HG03039 (cell line): ENCODE measurements at regions not wholly inside any gene's neighbourhood (a gene's known extent, or its start where the extent isn't known, plus 50 kb on each side); places are given as distances from the start of the nearest gene placed in this dataset.
"Not testable (repeated sequence)": the region's sequence is repeated elsewhere in the genome, so short reads cannot be mapped to it uniquely, and the experiment has no call there.

Source experiments
- ATAC-seq: cut with Tn5 transposase; IDR thresholded peaks from one replicate; pipeline ENCODE4 v1.9.1; 2021; ENCODE audit warnings: mild to moderate bottlenecking, moderate library complexity; ENCODE audit not compliant: unreplicated experiment

- ATAC-seq, result no peak
Measured at GRCh38 chr11:122604621-122605020, 50.9 kb upstream of the UBASH3B start.

GRCh38 chr11:122601141-122602125 is 54.1 kb upstream of the UBASH3B start:
- no peak for ATAC-seq

GRCh38 chr11:122600290-122600689 is 55.2 kb upstream of the UBASH3B start:
- no peak for ATAC-seq

DNA sequence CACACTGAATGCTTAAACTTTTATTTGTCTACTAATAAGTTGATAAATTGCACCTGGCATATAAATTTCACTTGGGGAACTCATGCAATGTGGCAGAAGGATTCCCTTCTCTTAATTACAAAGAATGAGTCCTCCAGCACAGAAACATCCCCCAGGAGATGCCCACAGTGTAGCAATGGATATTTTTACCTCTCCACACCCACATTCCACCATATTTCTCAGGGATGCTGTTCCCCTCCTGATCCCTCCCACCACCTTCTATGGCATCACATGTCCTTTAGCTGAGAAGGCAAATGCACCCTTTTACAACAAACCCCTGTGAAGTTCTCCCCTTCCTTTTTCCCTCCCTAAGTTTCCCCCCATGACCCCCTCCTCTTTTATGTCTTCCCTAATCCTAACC is 56.1 kb upstream of the UBASH3B start:
- no peak for ATAC-seq

- no peak for ATAC-seq
Measured at GRCh38 chr11:122598971-122599370, 56.6 kb upstream of the UBASH3B start.

DNA sequence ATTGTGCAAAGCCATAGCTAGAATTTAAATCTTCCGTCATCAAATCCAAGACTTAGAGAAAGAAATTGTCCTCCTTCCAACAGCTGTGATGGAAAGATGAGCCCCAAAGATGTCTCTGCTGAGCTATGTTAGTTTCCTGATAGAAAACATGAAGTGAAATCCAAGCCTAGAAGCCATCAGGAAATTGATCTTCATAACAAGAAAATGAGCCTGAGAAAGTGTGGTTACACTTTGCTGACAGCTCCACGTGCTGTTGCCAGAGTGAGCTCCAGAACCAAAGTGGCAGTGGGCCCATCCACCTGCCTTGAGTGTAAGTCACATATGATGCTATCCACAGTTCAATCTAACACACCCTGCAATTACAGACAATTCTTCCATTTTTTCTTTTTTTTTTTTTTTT is 58.0 kb upstream of the UBASH3B start:
- no peak for ATAC-seq

DNA sequence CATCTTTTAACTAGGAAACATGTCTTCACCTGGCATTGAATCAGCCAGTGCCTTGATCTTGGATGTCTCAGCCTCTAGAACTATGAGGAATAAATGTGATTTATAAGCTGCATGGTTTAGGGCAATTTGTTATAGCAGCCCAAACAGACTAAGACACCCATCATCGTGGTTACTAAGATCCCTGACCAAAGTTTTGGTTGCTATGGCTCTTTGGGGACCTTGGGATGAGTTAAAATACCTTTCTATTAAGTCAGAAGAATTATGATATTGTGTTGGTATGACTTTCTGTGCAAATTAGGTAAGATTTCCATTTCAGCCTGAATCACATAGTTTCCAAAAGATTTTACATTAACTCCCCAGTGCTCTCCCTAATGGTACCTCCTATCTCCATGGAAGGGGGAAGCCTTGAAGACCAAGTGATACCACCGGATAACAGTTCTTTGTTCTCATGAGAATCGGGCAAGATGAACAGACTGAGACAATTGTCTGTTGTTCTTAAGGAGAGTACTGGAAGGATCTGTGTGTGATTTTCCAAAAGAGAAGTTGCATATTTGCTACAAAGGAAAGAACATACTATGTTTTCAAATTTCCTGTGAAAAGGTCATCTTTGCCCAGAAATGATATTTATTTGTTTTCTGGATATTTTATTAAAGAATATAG is 60.4 kb upstream of the UBASH3B start:
- ATAC-seq, result no peak

- no peak for ATAC-seq
Measured at GRCh38 chr11:122593473-122594420, 61.8 kb upstream of the UBASH3B start.

DNA sequence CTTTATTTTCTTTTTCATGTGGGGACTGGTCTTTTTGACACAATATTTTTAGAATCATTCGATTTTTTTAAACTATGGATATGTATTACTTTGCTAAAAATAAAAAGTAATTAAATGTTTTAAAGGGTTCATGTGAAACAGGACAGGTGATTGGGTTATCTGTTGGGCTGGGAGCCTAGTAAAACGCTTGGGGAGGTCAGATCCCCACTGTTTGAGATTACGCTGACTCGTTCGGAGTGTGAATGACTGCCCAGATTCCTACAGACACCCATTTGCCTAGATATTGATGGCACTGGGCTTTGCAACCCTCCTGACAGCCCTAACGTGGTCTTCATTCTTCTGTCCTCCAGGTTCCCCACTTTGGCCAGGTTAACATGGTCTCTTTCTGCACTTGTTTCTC is 62.9 kb upstream of the UBASH3B start:
- no peak for ATAC-seq

DNA sequence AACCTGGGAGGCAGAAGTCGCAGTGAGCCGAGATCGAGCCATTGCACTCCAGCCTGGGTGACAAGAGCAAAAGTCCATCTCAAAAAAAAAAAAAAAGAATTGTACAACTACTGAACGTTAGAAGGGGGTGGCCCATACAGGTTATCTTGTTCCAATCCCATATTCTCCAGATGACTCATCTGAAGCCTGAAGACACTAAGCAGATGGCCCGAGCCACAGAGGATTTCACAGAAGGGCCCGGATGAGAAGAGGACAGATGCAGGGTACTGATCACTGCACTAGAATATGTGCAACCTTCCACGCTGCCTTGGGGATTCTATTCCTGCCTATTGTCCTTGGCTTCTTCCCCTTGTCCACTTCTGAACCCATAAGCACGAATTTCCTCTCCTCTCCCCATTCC is 70.9 kb upstream of the UBASH3B start:
- ATAC-seq, result no peak

GRCh38 chr11:122580071-122580470 is 75.5 kb upstream of the UBASH3B start:
- not testable (repeated sequence) for ATAC-seq

DNA sequence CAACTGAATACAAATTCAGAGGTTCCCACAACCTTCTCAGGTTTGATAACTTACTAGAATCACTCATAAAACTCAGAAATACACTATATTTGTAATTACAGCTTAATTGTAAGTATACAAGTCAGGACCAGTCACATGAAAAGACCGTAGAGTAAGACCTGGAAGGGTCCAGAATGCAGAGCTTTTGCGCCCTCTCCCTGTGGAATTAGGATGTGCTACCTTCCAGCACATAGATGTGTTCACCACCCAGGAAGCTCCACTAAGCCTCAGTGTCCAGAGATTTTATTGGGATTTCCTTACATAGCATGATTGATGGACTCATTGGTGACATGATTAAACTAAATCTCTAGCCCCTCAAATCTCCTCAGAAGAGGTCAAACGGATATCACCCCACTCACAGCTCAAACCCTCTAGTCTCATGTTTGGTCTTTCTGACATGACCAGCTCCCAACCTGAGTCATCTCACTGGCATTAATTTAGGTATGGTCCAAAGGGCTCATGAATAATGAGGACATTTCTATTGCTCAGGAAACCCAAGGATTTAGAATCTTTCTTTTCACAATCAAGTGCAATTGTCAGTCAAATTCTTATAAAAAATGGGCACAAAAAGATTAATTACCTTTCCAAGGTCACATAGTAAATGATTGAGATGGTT is 77.2 kb upstream of the UBASH3B start:
- no peak for ATAC-seq

GRCh38 chr11:122572592-122572991 is 82.9 kb upstream of the UBASH3B start:
- no peak for ATAC-seq

- ATAC-seq, result no peak
Measured at GRCh38 chr11:122563761-122564160, 91.8 kb upstream of the UBASH3B start.

- no peak for ATAC-seq
Measured at GRCh38 chr11:122559734-122560382, 95.7 kb upstream of the UBASH3B start.

GRCh38 chr11:122559218-122559617 is 96.3 kb upstream of the UBASH3B start:
- not testable (repeated sequence) for ATAC-seq

DNA sequence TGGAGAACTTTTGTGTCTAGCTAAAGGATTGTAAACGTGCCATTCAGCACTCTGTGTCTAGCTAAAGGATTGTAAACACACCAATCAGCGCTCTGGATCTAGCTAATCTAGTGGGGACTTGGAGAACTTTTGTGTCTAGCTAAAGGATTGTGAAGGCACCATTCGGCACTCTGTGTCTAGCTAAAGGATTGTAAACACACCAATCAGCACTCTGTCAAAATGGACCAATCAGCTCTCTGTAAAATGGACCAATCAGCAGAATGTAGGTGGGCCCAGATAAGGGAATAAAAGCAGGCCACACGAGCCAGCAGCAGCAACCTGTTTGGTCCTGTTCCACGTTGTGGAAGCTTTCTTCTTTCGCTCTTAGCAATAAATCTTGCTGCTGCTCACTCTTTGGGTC is 98.4 kb upstream of the UBASH3B start:
- not testable (repeated sequence) for ATAC-seq

- no peak for ATAC-seq
Measured at GRCh38 chr11:122556605-122557004, 98.9 kb upstream of the UBASH3B start.

DNA sequence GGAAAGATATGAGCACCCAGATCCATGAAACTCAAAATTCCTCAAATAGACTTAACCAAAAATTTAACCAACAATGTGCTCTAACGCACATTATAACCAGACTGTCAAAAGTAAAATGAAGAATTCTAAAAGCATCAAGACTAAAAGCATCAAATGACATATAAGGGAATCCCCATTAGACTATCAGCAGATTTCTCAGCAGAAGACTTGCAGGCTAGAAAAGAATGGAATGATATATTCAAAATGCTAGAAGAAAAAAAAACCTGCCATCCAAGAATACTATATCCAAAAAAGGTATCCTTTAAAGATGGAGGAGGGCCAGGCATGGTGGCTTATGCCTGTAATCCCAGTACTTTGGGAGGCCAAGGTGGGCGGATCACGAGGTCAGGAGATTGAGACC is 117.5 kb upstream of the UBASH3B start:
- no peak for ATAC-seq

GRCh38 chr11:122524898-122525297 is 130.6 kb upstream of the UBASH3B start:
- ATAC-seq, result no peak
